Suprapubic skin (tissue), 4 donors: ENCODE measurements at regions not wholly inside any gene's neighbourhood (a gene's known extent, or its start where the extent isn't known, plus 50 kb on each side); places are given as distances from the start of the nearest gene placed in this dataset.

ENCODE experiments used
- DNase-seq, 2 donors: peaks; one replicate each; pipeline ENCODE4 v3.0.0-alpha.2; 2019; ENCODE audit warnings: low spot score in 2 of 2
- H3K27ac ChIP-seq: fragments of 200-600 bp; sonication (generic); one replicate; pipeline ENCODE4 v1.5.1; 2019
- H3K27me3 ChIP-seq: fragments of 200-600 bp; sonication (generic); one replicate; pipeline ENCODE4 v1.5.1; 2019
- H3K36me3 ChIP-seq: fragments of 200-600 bp; sonication (generic); one replicate; pipeline ENCODE4 v1.5.1; 2019
- H3K4me1 ChIP-seq: fragments of 200-600 bp; sonication (generic); one replicate; pipeline ENCODE4 v1.5.1; 2019
- H3K4me3 ChIP-seq: fragments of 200-600 bp; sonication (generic); one replicate; pipeline ENCODE4 v1.5.1; 2019; ENCODE audit warnings: mild to moderate bottlenecking
- H3K9me3 ChIP-seq: fragments of 200-600 bp; sonication (generic); one replicate; pipeline ENCODE4 v1.5.1; 2019
- CTCF ChIP-seq, 2 donors: fragments of 200-600 bp in 1 of 2; fragments of 450-650 bp in 1 of 2; sonication (generic) in 1 of 2; IDR thresholded peaks; one replicate each; pipeline ENCODE4 v1.5.1; 2016 to 2019; ENCODE audit warnings: antibody characterized with exemption in 2 of 2, mild to moderate bottlenecking in 1 of 2, moderate library complexity in 1 of 2
- EP300 ChIP-seq: sonication (generic); formaldehyde crosslinking; IDR thresholded peaks from one replicate; pipeline ENCODE4 v1.6.1; 2017; ENCODE audit warnings: antibody characterized with exemption
- POLR2A ChIP-seq, 2 donors: fragments of 450-650 bp; IDR thresholded peaks; one replicate each; pipeline ENCODE4 v1.6.1; 2017; ENCODE audit warnings: antibody characterized with exemption in 2 of 2, mild to moderate bottlenecking in 2 of 2, moderate library complexity in 2 of 2
- POLR2AphosphoS5 ChIP-seq, 3 donors: sonication (generic); formaldehyde crosslinking; IDR thresholded peaks; one replicate each; pipeline ENCODE4 v1.6.1; 2017; ENCODE audit warnings: antibody characterized with exemption in 3 of 3
- WGBS: methylation state at CpG from one replicate; pipeline ENCODE4 v1.1.5; 2018; 5-methylcytosine and 5-hydroxymethylcytosine counted together

- no peak for TF ChIP-seq CTCF (IDR thresholded peaks at IDR 0.05)
- TF ChIP-seq POLR2A (IDR thresholded peaks at IDR 0.05) = no peak
- TF ChIP-seq EP300 = no peak
- no peak for TF ChIP-seq POLR2AphosphoS5 (IDR thresholded peaks at IDR 0.05)
- Histone ChIP-seq H3K27me3 (no peaks in the 10 kb centered on the region), H3K4me3 (no peak overlapping the region), H3K4me1 (no peaks in the 10 kb centered on the region), H3K27ac (no peak overlapping the region), H3K36me3 (no peaks in the 10 kb centered on the region), H3K9me3 (no peaks in the 10 kb centered on the region)
- no peak for DNase-seq
- 58% methylated on average over 3 of the region's 3 CpGs for WGBS
Measured at GRCh38 chr13:86725105-86725504, 925.9 kb upstream of the SLITRK6 start.

- TF ChIP-seq CTCF (IDR thresholded peaks at IDR 0.05) (no peak), EP300 (no peak), POLR2AphosphoS5 (IDR thresholded peaks at IDR 0.05) (no peak), POLR2A (IDR thresholded peaks at IDR 0.05) (no peak)
- Histone ChIP-seq H3K9me3 (no peaks in the 10 kb centered on the region), H3K27me3 (no peaks in the 10 kb centered on the region), H3K4me3 (no peak overlapping the region), H3K27ac (no peak overlapping the region), H3K4me1 (no peaks in the 10 kb centered on the region), H3K36me3 (no peaks in the 10 kb centered on the region)
- no peak for DNase-seq
- WGBS = 22% methylated on average over 2 of the region's 2 CpGs
Measured at GRCh38 chr13:86729206-86729605, 930.0 kb upstream of the SLITRK6 start.

GRCh38 chr13:86731987-86732386 lies 932.8 kb upstream of the SLITRK6 start:
- Histone ChIP-seq H3K36me3 (no peaks in the 10 kb centered on the region), H3K9me3 (no peaks in the 10 kb centered on the region), H3K4me3 (no peak overlapping the region), H3K27me3 (no peaks in the 10 kb centered on the region), H3K27ac (no peak overlapping the region), H3K4me1 (no peaks in the 10 kb centered on the region)
- no peak for TF ChIP-seq CTCF (IDR thresholded peaks at IDR 0.05)
- no peak for TF ChIP-seq POLR2AphosphoS5 (IDR thresholded peaks at IDR 0.05)
- no peak for TF ChIP-seq POLR2A (IDR thresholded peaks at IDR 0.05)
- no peak for TF ChIP-seq EP300
- 89% methylated on average over 1 of the region's 1 CpG for WGBS
- no peak for DNase-seq

GRCh38 chr13:86737334-86737932 lies 933.7 kb upstream of the SLITRK5 start:
- TF ChIP-seq POLR2A (IDR thresholded peaks at IDR 0.05) (no peak), CTCF (IDR thresholded peaks at IDR 0.05) (no peak), POLR2AphosphoS5 (IDR thresholded peaks at IDR 0.05) (no peak), EP300 (no peak)
- Histone ChIP-seq H3K4me1 (no peaks in the 10 kb centered on the region), H3K36me3 (no peaks in the 10 kb centered on the region), H3K27ac (no peak overlapping the region), H3K4me3 (no peak overlapping the region), H3K9me3 (no peaks in the 10 kb centered on the region), H3K27me3 (no peaks in the 10 kb centered on the region)
- DNase-seq = no peak
- 67% methylated on average over 1 of the region's 1 CpG for WGBS

GRCh38 chr13:86741762-86742285 lies 929.3 kb upstream of the SLITRK5 start:
- no peaks in the 10 kb centered on the region for H3K27me3 ChIP-seq
- 42% methylated on average over 2 of the region's 2 CpGs for WGBS

More at GRCh38 chr13:86741762-86742285, 929.3 kb upstream of the SLITRK5 start:
- H3K27ac ChIP-seq = no peak overlapping the region
- no peak for DNase-seq
- no peaks in the 10 kb centered on the region for H3K36me3 ChIP-seq
- no peaks in the 10 kb centered on the region for H3K4me1 ChIP-seq
- H3K9me3 ChIP-seq = peaks cover 4% of the 10 kb centered on the region
- no peak overlapping the region for H3K4me3 ChIP-seq
- TF ChIP-seq POLR2AphosphoS5 (IDR thresholded peaks at IDR 0.05) = no peak
- TF ChIP-seq CTCF (IDR thresholded peaks at IDR 0.05) = no peak
- TF ChIP-seq EP300 = no peak
- TF ChIP-seq POLR2A (IDR thresholded peaks at IDR 0.05) = no peak
